Stimulated activated CD4-positive, alpha-beta T cell treated with anti-CD3 and anti-CD28 coated beads, TNF-alpha, amount 100 ng/mL, for 4 hours (primary cell): ENCODE measurements at regions not wholly inside any gene's neighbourhood (a gene's known extent, or its start where the extent isn't known, plus 50 kb on each side); places are given as distances from the start of the nearest gene placed in this dataset.
"Not testable (repeated sequence)": the region's sequence is repeated elsewhere in the genome, so short reads cannot be mapped to it uniquely, and the experiment has no call there.

Experiments used
- DNase-seq, 3 experiments: peaks; one replicate each; pipeline ENCODE4 v3.0.0-alpha.2; 2020; ENCODE audit warnings: low read depth in 3 of 3

DNA sequence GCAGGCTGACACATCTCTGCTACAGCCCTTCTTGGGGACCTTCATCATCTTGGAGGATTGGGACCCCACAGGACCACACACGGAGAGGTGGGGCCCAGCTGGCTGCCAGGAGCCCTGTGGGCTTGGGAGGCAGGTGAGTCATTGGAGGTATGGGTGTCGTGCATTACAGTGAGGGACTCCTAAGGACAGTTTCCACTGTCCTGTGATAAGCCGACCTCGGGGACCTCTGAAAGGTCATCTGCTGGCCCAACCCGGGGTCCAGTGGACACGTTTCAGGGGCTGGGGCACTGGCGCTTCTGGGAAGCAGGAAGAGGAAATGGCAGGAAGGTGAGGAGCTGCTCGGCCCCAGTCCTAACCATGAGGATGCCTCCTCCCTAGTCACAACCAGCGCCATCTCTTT lies 238.0 kb downstream of the BCL11B start:
- DNase-seq: no peak

DNA sequence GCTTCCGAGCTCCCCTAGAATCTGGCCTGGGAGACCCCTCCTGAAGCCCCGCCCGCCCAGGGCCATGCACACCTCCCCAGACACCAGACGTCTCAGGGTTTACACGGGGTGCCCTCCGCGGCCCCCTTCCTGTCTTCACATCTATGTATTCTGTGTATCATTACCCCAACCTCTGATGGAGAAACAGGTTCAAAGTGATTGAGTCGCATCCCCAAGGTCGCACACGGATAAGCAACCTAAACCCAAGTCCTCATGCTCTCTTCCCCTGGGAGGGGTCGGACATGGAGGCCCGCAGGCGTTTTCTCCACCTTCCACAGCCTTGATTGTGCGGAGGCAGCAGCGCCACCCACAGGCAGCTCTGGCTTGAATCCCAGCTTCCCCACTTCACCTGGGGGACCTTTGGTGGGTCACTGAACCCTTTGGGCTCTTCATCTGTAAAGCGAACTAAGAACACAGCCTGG lies 237.3 kb downstream of the BCL11B start:
- no peak for DNase-seq

GRCh38 chr14:99035268-99035667 lies 236.7 kb downstream of the BCL11B start:
- DNase-seq: no peak

GRCh38 chr14:99035712-99036610 lies 236.0 kb downstream of the BCL11B start:
- DNase-seq: no peak

DNA sequence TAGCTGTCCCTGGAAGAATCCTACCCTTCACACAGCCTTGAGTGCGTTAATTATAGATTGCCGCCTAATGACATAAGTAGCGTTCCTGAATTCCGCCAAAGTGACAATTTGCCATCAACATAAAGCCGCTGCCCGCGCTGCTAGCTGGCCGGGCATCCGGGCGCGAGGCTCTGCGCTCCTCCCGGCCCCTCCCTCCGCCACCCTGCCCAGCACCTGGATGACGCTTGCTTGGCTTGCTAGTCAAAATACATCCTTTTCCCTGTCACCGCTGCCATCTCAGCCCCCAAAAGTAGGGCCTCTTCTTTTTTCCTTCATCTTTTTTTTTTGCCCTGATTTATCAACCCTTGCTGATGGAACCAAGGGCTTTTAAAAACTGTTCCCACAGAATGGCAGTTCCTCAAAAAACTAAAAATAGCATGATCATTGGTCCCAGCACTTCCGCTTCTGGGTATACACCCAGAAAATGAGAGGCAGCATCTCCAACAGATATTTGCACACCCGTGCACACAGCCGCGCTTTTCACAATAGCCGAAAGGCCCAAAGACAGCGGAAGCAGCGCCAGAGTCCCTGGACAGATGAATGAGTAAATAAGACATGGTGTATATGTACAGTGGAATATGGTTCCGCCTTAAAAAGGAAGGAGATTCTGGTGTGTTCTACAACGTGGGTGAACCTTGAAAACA lies 235.2 kb downstream of the BCL11B start:
- DNase-seq: no peak

DNA sequence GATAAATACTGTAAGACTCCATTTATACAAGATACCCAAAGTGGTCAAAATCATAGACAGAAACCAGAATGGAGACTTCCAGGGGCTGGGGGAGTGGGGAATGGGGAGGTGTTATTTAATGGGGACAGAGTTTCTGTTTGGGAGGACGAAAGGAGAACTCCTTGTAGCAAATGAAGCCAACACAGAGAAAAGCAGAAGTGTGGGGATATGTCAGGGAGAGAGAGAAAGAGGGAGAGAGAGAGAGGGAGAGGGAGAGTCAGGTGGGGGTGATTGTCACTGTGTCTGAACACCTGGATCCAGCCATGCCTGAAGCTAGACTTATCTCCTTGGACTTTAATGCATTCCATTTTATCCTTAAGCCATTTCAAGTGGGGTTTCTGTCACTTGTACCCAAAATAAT lies 234.7 kb downstream of the BCL11B start:
- not testable (repeated sequence) for DNase-seq

GRCh38 chr14:99037777-99038430 lies 234.1 kb downstream of the BCL11B start:
- DNase-seq: no peak

GRCh38 chr14:99038431-99038820 lies 233.6 kb downstream of the BCL11B start:
- no peak for DNase-seq

DNA sequence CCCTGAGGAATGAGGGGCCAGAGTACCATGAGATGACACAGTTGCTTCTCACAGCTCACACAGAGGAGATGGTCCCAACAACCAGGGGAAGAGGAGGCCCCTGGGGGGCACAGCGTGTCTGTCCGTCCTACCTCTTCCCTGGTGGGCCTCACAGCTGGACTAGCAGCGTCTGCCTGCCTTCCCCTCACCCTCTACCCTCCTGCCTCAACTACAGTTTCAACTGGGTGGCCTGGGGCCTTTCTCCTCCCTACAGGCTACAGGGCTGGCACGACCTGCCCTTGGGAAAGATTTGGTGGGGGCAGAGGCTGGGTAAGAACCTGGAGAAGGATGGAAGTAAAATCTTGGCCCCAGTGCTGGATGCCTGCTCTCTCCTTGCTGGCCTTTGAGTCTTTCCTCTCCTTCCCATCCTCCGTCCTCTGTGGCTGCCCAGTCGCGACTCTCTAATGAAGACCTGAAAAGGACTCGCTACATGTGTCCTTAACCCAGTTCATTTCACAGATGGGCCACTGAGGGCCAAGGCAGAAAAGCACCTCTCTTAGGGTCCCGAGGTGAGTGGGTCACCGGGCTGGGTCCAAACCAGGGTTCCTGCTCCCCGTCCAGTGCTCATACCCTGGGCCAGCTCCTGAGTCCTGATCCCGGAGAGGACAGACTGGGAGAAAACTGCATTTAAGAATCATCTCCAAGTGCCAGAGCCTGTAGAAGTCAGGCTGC lies 232.5 kb downstream of the BCL11B start:
- DNase-seq: no peak

- no peak for DNase-seq
These were observed 231.9 kb downstream of the BCL11B start for GRCh38 chr14:99040052-99040451.

- DNase-seq: no peak
These were observed 231.3 kb downstream of the BCL11B start for GRCh38 chr14:99040711-99041110.

DNA sequence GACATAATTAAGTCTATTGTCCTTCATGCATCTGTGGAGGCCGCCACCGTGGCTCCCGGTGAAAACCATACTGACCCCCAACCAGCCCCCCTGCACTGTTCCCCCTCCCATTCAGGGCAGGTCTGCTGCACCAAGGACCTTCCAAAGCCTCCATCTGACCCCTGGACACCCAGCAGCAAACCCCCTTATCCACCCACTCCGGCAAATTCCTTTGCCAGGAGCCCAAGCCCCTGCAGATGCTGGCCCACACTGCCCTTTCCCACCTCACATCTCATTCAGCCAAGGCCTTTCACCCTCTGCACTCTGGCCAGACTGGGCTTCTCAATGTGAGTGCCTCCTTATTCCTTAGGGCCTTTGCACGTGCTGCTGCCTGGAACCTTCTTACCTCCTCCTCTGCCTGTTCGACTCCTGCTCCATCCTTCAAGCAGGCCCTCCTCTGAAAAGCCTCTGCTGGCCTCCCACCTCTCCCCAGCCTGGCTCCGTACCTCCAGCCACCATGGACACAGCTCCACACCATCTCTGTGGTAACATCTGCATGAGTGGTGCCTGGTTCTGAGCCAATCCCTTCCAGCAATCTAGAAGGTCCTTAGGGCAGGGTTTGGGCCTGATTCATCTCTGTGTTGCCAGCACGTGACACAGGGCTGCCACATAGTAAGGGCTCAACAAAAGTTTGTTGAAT lies 230.7 kb downstream of the BCL11B start:
- DNase-seq: no peak

DNA sequence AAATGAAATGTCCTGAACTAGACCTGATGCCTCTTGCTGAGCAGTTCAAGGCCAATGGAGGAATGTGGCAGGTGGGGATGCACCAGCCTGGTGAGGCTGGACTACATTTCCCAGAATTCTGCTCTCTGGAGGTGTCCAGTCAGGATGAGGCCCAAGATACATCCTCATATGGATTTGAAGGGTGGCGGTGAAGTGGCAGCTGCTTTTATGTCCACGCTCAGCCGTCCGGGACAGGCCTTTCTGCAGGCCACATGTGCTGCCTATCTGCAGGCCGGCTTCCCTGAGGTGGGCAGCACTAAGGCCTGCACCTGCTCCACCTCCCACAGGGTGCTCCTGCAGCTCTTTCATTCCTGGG lies 230.2 kb downstream of the BCL11B start:
- DNase-seq: no peak

DNA sequence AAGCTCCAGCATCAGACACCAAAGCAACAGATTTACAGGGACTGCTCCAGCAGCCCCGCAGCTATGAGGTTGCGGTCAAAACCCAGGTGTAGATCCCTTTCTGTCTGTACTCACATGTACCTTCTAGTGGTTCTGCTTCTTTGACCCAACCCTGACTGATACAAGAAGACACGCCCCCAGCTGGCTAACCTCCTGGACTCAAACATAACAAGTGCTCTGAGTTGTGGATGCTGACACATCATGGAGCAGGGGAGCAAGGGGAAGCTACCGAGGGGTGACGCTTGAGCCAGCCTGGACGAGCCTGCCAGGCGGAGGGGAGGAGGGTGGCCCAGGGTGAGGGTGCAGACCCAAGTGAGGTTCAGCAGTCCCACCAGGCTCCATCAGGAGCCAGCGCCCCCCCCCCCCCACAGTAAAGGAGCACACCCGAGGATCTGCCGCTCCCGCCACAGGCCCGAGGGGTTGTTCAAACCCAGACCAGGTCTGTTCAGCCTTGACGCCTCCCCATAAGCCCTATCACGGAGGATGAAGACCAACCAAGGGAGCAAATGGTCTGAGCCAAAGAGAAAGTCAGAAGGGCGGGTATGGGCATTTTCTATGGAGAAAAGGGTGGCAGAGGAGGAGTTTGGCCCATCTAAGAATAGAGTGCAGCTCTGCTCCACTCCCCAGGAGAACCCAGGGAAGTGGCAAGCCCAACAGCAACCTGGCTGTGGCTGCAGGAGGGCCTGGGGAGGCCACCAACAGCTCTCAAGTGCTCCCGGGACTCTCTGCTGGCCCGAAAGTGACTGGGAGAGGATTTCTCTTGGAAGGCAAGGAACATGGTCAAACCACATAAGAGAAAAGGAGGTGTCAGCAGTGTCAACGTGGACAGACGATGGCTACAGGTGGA lies 229.4 kb downstream of the BCL11B start:
- DNase-seq: no peak

DNA sequence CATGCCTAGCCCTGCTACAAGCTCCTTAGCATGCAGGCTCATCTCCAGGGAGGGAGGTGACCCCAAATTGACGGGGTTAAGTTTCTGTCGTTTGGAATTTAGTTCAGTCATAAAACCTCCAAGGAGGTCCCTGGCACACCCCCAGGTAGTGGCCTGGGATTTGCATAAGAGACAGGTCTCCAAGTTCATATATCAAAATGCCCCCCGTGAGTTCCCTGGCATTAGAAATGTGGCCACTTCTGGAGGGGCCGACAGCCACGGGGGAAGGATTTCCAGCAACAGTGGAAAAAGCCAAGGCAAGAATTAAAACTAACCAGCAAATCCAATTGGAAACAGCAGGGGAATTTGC lies 228.8 kb downstream of the BCL11B start:
- DNase-seq: no peak

GRCh38 chr14:99043756-99044155 lies 228.2 kb downstream of the BCL11B start:
- DNase-seq: no peak

GRCh38 chr14:99047441-99048031 lies 224.5 kb downstream of the BCL11B start:
- no peak for DNase-seq

DNA sequence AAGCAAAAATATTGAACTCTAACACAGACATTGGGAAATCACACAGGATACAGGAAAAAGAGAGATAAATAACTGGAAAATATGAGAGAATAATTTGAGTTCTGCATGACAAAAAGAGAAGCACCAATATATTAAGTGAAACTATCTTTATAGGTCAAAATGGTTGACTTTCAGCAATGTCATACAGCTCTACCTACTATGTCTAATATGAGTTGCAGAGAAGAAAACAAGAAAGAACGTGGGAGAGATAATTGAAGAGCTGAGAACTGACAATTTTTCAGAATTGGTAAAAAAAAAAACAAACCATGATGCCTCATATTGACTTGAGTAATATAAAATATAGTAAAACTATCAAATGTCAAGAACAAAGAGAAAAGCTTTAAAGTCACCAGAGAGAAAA lies 221.7 kb downstream of the BCL11B start:
- DNase-seq: no peak

- DNase-seq: no peak
These were observed 219.5 kb downstream of the BCL11B start for GRCh38 chr14:99052467-99052866.

DNA sequence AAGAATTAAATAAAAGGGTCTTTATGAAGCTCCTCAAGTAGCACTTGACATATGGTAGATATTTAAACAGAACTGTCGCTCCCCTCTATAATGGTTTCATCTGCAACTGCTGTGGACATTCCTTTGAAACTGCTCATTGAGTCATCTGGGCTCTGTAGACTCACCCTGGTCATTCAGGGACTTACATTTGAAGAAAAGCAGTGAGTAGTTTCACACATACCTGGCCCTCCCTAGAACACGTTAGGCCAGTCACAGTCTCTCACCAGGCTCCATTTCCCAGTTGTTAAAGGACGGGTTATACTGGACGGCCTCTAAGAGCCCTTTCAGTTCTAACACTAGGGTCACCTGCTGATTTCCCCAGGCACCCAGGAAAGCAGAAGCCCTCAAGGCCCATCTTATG lies 217.0 kb downstream of the BCL11B start:
- DNase-seq: no peak
